HCT116 (cell line): ENCODE measurements at regions not wholly inside any gene's neighbourhood (a gene's known extent, or its start where the extent isn't known, plus 50 kb on each side); places are given as distances from the start of the nearest gene placed in this dataset.

Experiments used
- ATAC-seq: fragments of 200-7000 bp; cut with Tn5 transposase; 2 replicates; pipeline ENCODE4 v1.9.1; 2020; ENCODE audit warnings: mild to moderate bottlenecking, moderate library complexity
- BruUV-seq: library from RNA; stranded (reverse); fragments of 400-500 nt; replicated peaks from 2 replicates; lab custom pipeline; 2021; lab: Mats Ljungman, UMichigan
- CTCF ChIA-PET: fragments of 300-600 bp; sonication (Branson Sonifier 250); formaldehyde crosslinking; loops from one replicate; lab custom pipeline; 2021; ENCODE audit warnings: antibody characterized with exemption; lab: Charles Lee
- POLR2A ChIA-PET: fragments of 300-600, 350-600 bp; sonication (Branson Sonifier 250); formaldehyde crosslinking; loops from one replicate; lab custom pipeline; 2021; ENCODE audit warnings: antibody characterized with exemption; lab: Charles Lee
- RAD21 ChIA-PET, 2 experiments: fragments of 300-600 bp; sonication (Branson Sonifier 250); formaldehyde crosslinking; loops; one replicate each; lab custom pipeline; 2023; ENCODE audit warnings: low total read pairs in 2 of 2; ENCODE audit not compliant: uncharacterized antibody in 2 of 2, unreplicated experiment in 2 of 2, low non-redundant PET in 1 of 2; lab: Charles Lee
- DNase-seq: peaks from one replicate; pipeline ENCODE4 v3.0.0-alpha.2; 2010; ENCODE audit warnings: low read depth, low spot score
- H2AFZ ChIP-seq: fragments of 200-600 bp; shearing (Covaris generic), sonication (generic); 2 replicates; pipeline ENCODE4 v1.6.1; 2017; ENCODE audit warnings: low read depth, mixed run types, mixed read lengths, antibody characterized with exemption, low read length; ENCODE audit not compliant: poor library complexity, severe bottlenecking
- H3K27ac ChIP-seq: 2 replicates; pipeline ENCODE4 v1.5.1; 2012; ENCODE audit warnings: low read depth, low read length
- H3K27me3 ChIP-seq: fragments of 200-600 bp; sonication (generic); 2 replicates; pipeline ENCODE4 v1.6.1; 2016; ENCODE audit warnings: mixed run types, low read length, mixed read lengths; ENCODE audit not compliant: insufficient read depth
- H3K36me3 ChIP-seq, 2 experiments: fragments of 200-500 bp in 1 of 2; fragments of 200-600 bp in 1 of 2; sonication (Bioruptor generic) in 1 of 2; sonication (generic) in 1 of 2; 2 replicates each; pipeline versions ENCODE4 v1.5.1 to v1.6.1; 2014 to 2016; ENCODE audit warnings: low read length in 2 of 2, inconsistent platforms in 1 of 2, mixed read lengths in 1 of 2, mixed run types in 1 of 2; ENCODE audit not compliant: insufficient read depth in 2 of 2, control insufficient read depth in 1 of 2
- H3K4me1 ChIP-seq, 2 experiments: fragments of 200-600 bp in 1 of 2; sonication (generic) in 1 of 2; 2 replicates each; pipeline versions ENCODE4 v1.5.1 to v1.6.1; 2012 to 2017; ENCODE audit warnings: low read length in 2 of 2, inconsistent platforms in 1 of 2, mild to moderate bottlenecking in 1 of 2, mixed read lengths in 1 of 2, mixed run types in 1 of 2, moderate library complexity in 1 of 2; ENCODE audit not compliant: insufficient read depth in 2 of 2, control insufficient read depth in 1 of 2
- H3K4me2 ChIP-seq: fragments of 200-600 bp; sonication (generic); 2 replicates; pipeline ENCODE4 v1.6.1; 2017; ENCODE audit warnings: mixed run types, low read length, mixed read lengths
- H3K4me3 ChIP-seq, 2 experiments: fragments of 200-600 bp in 1 of 2; sonication (generic) in 1 of 2; replicated peaks in 1 of 2; 2 replicates each; pipeline ENCODE4 v1.5.1; 2011 to 2016; ENCODE audit warnings: low read length in 2 of 2, control low read depth in 1 of 2, low read depth in 1 of 2, mild to moderate bottlenecking in 1 of 2, mixed read lengths in 1 of 2, mixed run types in 1 of 2
- H3K79me2 ChIP-seq: fragments of 200-600 bp; sonication (generic); 2 replicates; pipeline ENCODE4 v1.6.1; 2017; ENCODE audit warnings: mild to moderate bottlenecking, mixed run types, low read length, moderate library complexity, mixed read lengths; ENCODE audit not compliant: insufficient read depth
- H3K9ac ChIP-seq: fragments of 200-600 bp; sonication (generic); 2 replicates; pipeline ENCODE4 v1.6.1; 2016; ENCODE audit warnings: low read length, mixed read lengths
- H3K9me2 ChIP-seq: fragments of 200-600 bp; sonication (generic), shearing (Covaris generic); 2 replicates; pipeline ENCODE4 v1.6.1; 2017; ENCODE audit warnings: mixed run types, mild to moderate bottlenecking, moderate library complexity; ENCODE audit not compliant: insufficient read depth
- H3K9me3 ChIP-seq, 2 experiments: fragments of 200-500 bp in 1 of 2; fragments of 200-600 bp in 1 of 2; sonication (Bioruptor generic) in 1 of 2; sonication (generic) in 1 of 2; 2 replicates each; pipeline ENCODE4 v1.6.1; 2014 to 2017; ENCODE audit warnings: low read length in 2 of 2, mixed read lengths in 2 of 2, inconsistent platforms in 1 of 2, low read depth in 1 of 2, mild to moderate bottlenecking in 1 of 2, mixed run types in 1 of 2, moderate library complexity in 1 of 2; ENCODE audit not compliant: control insufficient read depth in 1 of 2, insufficient read depth in 1 of 2
- H4K20me1 ChIP-seq: fragments of 200-600 bp; sonication (generic), shearing (Covaris generic); 2 replicates; pipeline ENCODE4 v1.6.1; 2017; ENCODE audit warnings: mixed run types, mild to moderate bottlenecking, moderate library complexity; ENCODE audit not compliant: insufficient read depth
- ATF3 ChIP-seq: IDR thresholded peaks from 2 replicates; pipeline ENCODE4 v1.6.1; 2012
- CBX3 ChIP-seq: IDR thresholded peaks from 2 replicates; pipeline ENCODE4 v1.6.1; 2012; ENCODE audit warnings: low read depth
- EGR1 ChIP-seq: IDR thresholded peaks from 2 replicates; pipeline ENCODE4 v1.6.1; 2012; ENCODE audit warnings: low read depth
- ELF1 ChIP-seq: IDR thresholded peaks from 2 replicates; pipeline ENCODE4 v1.6.1; 2012; ENCODE audit warnings: low read depth, borderline replicate concordance
- EZH2 ChIP-seq: fragments of 200-600 bp; sonication (generic); IDR thresholded peaks from 2 replicates; pipeline ENCODE4 v1.6.1; 2017; ENCODE audit warnings: antibody characterized with exemption, mixed run types
- EZH2phosphoT487 ChIP-seq: fragments of 200-600 bp; IDR thresholded peaks from 2 replicates; pipeline ENCODE4 v1.6.1; 2018; ENCODE audit warnings: antibody characterized with exemption, borderline replicate concordance
- JUND ChIP-seq: IDR thresholded peaks from 2 replicates; pipeline ENCODE4 v1.6.1; 2012
- MAX ChIP-seq: IDR thresholded peaks from 2 replicates; pipeline ENCODE4 v1.6.1; 2012
- POLR2A ChIP-seq: IDR thresholded peaks from 2 replicates; pipeline ENCODE4 v1.7.0; 2011; ENCODE audit warnings: borderline replicate concordance; ENCODE audit not compliant: insufficient read depth, insufficient read length; ENCODE audit errors: extremely low read depth
- RAD21 ChIP-seq: IDR thresholded peaks from 2 replicates; pipeline ENCODE4 v1.6.1; 2012; ENCODE audit warnings: low read depth, mild to moderate bottlenecking
- REST ChIP-seq: IDR thresholded peaks from 2 replicates; pipeline ENCODE4 v1.6.1; 2012; ENCODE audit warnings: low read depth
- SIN3A ChIP-seq: IDR thresholded peaks from 2 replicates; pipeline ENCODE4 v1.6.1; 2012; ENCODE audit warnings: low read depth
- SP1 ChIP-seq: IDR thresholded peaks from 2 replicates; pipeline ENCODE4 v1.6.1; 2012; ENCODE audit warnings: low read depth
- SRF ChIP-seq: IDR thresholded peaks from 2 replicates; pipeline ENCODE4 v1.6.1; 2012; ENCODE audit warnings: low read depth
- TCF7L2 ChIP-seq: IDR thresholded peaks from 2 replicates; pipeline ENCODE4 v1.7.0; 2011; ENCODE audit warnings: borderline replicate concordance, inconsistent platforms; ENCODE audit not compliant: insufficient read depth, insufficient read length; ENCODE audit errors: extremely low read depth
- YY1 ChIP-seq: IDR thresholded peaks from 2 replicates; pipeline ENCODE4 v1.6.1; 2011; ENCODE audit warnings: low read length, low read depth, moderate library complexity, mild to moderate bottlenecking; ENCODE audit not compliant: insufficient replicate concordance; ENCODE audit errors: extremely low read depth
- ZFX ChIP-seq: fragments of 450-650 bp; IDR thresholded peaks from 2 replicates; pipeline ENCODE4 v1.6.1; 2017
- ZNF274 ChIP-seq: fragments of 200-500 bp; sonication (Bioruptor generic); IDR thresholded peaks from 2 replicates; pipeline ENCODE4 v1.6.1; 2014; ENCODE audit warnings: mild to moderate bottlenecking, low read depth, low read length, inconsistent platforms
- intact Hi-C: fragments of 100-400 bp; cut with micrococcal nuclease; formaldehyde crosslinking; loops from 2 replicates; pipeline ENCODE4 v1.10.0; 2022
- TF ChIP-seq, protein P1 (sequence below): IDR thresholded peaks from 2 replicates; pipeline ENCODE4 v1.6.1; 2011; ENCODE audit warnings: mild to moderate bottlenecking, low read length, moderate library complexity; ENCODE audit not compliant: insufficient replicate concordance; ENCODE audit errors: extremely low read depth

- no peaks in the 10 kb centered on the region for H3K4me1 ChIP-seq
- H3K4me3 ChIP-seq = no peak overlapping the region
- H3K9me2 ChIP-seq = no peaks in the 10 kb centered on the region
- H2AFZ ChIP-seq = no peak overlapping the region
- no peak for DNase-seq
- RAD21 ChIA-PET = no interaction called here
- intact Hi-C loops = no loop called here
- H3K79me2 ChIP-seq = no peaks in the 10 kb centered on the region
- no peaks in the 10 kb centered on the region for H3K9me3 ChIP-seq
- H3K36me3 ChIP-seq = no peaks in the 10 kb centered on the region
- H3K27me3 ChIP-seq = peaks cover 5% of the 10 kb centered on the region; the same call in 1 of the 2 replicates
- TF ChIP-seq ELF1 = no peak
- no peak for TF ChIP-seq EZH2
- TF ChIP-seq EZH2phosphoT487 = no peak
- no peak for TF ChIP-seq YY1
- TF ChIP-seq ATF3 = no peak
- no peak for TF ChIP-seq TCF7L2
- TF ChIP-seq MAX = no peak
- TF ChIP-seq EGR1 = no peak
- TF ChIP-seq SP1 = no peak
- no peak for TF ChIP-seq RAD21
- TF ChIP-seq CBX3 = no peak
- TF ChIP-seq ZFX = no peak
- TF ChIP-seq SRF = no peak
- no peak for TF ChIP-seq POLR2A
- no peak for TF ChIP-seq SIN3A
- no peak for TF ChIP-seq REST
- TF ChIP-seq JUND = no peak
- TF ChIP-seq, protein P1, sequence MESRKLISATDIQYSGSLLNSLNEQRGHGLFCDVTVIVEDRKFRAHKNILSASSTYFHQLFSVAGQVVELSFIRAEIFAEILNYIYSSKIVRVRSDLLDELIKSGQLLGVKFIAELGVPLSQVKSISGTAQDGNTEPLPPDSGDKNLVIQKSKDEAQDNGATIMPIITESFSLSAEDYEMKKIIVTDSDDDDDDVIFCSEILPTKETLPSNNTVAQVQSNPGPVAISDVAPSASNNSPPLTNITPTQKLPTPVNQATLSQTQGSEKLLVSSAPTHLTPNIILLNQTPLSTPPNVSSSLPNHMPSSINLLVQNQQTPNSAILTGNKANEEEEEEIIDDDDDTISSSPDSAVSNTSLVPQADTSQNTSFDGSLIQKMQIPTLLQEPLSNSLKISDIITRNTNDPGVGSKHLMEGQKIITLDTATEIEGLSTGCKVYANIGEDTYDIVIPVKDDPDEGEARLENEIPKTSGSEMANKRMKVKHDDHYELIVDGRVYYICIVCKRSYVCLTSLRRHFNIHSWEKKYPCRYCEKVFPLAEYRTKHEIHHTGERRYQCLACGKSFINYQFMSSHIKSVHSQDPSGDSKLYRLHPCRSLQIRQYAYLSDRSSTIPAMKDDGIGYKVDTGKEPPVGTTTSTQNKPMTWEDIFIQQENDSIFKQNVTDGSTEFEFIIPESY = no peak
- TF ChIP-seq ZNF274 = no peak
- POLR2A ChIA-PET = no interaction called here
- no peak overlapping the region for H3K4me2 ChIP-seq
- CTCF ChIA-PET = no interaction called here
- H3K27ac ChIP-seq = no peak overlapping the region
- H4K20me1 ChIP-seq = no peaks in the 10 kb centered on the region
- ATAC-seq = no peak
- H3K9ac ChIP-seq = no peak overlapping the region
- no TSS peak for BruUV-seq
Measured at GRCh38 chr1:69475021-69475420, 92.7 kb upstream of the LRRC7 start.
